ENCODE measurements at regions not wholly inside any gene's neighbourhood (a gene's known extent, or its start where the extent isn't known, plus 50 kb on each side); places are given as distances from the start of the nearest gene placed in this dataset.
"Not testable (repeated sequence)": the region's sequence is repeated elsewhere in the genome, so short reads cannot be mapped to it uniquely, and the experiment has no call there.

DNA sequence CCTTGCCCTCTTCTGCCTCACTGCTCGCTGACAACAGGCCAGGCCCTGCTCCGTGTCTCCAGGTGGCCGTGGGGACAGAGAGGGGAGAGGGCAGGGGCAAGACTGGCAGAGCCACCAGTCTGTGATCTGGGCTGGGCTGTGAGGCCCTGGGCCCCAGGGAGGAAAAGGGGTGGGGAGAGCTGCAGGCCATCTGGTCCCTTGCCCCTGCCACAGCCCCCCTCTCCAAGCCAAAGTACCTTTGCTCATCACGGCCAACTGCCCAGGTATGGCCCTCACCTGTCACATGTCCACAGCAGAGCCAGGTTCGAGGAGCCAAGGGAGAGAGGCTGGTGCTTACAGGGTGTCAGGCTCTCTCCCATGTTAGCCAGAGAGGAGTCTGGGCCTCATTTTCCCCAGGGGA, 91.4 kb upstream of the LHX1 start:
- DNase-seq (ENCODE audit: low read depth) = no peak

DNA sequence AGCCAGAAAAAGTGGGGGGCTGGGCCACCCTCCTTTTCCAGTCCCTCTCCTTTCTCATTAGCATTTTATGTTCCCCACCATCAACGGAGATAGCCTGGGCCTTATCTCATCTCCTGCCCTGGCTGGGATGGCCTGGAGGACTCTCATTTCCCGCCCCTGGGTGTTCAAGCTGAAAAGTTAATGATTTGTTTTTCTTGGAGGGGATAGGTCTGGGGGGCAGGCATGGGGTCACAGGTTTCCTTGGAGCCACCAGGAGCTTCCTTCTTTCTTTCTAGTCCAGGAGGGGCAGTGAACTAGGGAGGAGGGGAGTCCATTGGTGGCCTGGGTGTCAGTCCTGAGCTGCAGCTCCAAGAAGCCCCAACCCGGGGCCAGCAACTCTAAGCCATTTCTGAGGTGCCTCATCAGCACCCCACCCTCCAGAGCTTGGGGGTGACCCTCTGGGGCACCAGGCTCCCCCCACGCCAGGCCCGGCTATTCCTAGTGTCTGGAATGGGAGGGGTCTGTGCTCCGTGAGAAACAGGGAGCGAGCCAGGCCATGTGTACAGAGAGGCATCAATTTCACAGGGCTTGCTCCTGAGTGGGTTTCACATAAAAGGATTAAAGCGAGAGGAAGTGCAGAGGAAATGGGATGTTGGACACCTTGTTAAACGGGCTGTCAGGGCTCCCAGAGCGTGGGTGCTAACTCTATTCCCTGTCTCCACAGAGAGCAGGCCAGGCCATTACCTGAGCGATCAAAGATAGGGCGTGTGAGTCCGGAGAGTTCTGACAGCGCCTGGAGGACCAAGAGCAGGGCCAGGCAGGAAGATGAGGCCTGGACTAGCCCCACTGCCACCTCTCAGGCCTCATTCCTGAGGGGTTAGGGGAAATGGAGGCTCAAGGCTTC, 90.6 kb upstream of the LHX1 start:
- DNase-seq (ENCODE audit: low read depth) = no peak

DNA sequence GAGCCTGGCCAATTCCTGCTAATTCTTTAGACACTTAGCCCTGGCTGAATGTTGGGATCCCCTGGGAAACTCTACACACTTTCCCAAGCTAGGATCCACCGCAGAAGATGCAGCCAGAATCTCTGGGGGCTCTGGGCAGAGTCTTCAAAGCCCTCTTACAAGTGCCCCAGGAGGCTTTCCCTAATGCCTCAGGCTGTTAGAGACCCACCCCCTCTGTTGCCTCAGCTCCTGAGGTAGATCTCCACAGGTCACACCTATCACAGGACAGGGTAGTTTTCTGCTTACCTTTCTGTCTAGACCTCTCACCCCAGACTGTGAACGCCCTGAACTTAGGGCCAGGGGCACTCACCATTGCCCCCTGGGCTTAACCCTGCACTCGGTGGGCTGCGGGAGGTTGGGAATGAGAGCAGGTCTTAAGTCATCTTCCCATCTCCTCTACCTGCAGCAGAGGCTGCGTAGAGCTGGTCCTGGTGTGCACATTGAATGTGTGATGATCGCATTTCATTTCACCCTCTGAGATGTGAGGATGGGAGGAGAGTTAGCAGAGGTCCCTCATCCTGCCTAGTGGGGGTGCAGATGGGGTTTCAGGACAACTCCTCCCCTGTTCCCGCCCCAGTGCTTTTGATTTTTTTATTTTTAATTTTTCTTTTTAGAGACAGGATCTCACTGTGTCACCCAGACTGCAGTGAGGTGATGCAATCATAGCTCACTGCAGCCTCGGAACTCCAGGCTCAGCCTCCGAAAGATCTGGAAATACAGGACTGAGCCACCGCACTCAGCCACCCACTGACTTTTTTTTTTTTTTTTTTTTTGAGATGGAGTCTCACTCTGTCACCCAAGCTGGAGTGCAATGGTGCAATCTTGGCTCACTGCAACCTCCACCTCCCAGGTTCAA, 89.0 kb upstream of the LHX1 start:
- no peak for DNase-seq (ENCODE audit: low read depth)

DNA sequence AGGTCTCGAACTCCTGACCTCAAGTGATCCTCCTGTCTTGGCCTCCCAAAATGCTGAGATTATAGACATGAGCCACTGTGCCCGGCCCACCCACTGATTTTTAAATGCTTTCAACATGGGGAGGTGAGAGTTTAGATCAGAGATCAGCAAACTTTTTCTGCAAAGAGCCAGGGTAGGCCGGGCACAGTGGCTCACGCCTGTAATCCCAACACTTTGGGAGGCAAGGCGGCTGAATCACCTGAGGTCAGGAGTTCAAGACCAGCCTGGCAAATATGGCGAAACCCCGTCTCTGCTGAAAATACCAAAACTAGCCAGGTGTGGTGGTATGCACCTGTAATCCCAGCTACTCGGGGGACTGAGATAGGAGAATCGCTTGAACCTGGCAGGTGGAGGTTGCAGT, 88.3 kb upstream of the LHX1 start:
- DNase-seq (ENCODE audit: low read depth) = not testable (repeated sequence)

DNA sequence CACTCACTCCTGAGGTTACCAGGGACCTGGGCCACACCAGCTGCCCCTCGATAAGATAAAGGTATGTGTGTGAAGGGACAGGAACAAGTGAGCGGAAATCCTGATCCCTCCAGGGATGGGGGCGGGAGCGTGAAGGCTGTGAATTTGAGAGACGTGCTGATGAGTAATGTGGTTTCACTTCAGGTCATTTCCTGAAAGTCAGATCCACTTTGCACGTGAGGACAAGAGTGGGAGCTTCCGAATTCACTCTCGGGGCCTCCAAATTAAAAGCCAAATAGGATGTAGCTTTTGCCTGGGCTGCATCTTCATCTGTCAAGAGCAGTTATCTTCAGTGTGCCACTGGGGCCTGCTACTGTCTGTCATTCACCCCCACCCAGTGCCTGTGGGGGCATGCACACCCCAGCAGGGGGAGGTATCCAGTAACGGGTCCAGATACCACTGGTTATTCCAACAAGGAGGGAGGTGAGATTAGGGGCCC, 87.4 kb upstream of the LHX1 start:
- peak; percentile 85 for DNase-seq (ENCODE audit: low read depth)

DNA sequence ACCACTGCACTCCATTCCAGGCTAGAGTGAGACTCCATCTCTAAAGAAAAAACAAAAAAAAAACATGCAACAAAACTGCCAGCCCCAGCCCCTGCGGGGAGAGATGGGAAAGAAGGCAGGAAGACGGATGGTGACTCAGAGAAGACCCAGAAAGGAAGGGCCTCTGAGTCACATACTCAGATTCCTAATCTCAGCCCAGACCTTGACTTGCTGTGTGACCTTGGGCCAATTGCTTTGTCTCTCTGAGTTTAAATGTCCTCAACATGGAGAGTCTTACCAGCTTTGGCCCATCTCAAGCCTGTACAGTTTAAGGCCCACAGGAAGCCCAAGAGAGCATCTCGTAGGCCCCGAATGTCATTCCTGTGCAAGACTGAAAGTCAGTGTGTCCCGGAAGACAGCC, 86.5 kb upstream of the LHX1 start:
- peak; percentile 78 for DNase-seq (ENCODE audit: low read depth)

DNA sequence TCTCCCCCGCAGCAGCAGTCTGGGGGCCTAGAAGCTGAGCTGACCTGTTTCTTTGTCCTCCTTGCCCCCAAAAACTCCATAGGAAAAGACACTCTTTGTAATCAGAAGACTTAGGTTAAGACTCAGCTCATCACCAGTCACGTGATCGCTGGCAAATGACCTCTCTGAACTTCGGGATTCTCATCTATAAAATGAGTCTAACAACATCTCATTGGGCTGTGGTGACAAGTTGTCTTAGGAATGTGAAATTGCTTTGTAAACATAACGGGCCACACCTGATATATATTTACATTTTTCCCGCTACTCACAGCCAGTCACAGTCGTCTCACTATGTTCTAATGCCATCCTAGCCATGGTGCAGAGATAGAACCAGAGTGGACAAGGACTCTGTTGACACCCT, 86.0 kb upstream of the LHX1 start:
- DNase-seq (ENCODE audit: low read depth) = peak; percentile 46

DNA sequence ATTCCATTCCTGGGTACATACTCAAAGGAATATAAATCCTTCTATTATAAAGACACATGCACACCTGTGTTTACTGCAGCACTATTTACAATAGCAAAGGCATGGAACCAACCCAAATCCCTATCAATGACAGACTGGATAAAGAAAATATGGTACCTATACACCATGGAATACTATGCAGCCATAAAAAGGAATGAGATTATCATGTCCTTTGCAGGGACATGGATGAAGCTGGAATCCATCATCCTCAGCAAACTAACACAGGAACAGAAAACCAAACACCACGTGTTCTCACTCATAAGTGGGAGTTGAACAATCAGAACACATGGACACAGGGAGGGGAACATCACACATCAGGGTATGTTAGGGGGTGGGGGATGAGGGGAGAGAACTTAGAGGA, 84.8 kb upstream of the LHX1 start:
- not testable (repeated sequence) for DNase-seq (ENCODE audit: low read depth)

DNA sequence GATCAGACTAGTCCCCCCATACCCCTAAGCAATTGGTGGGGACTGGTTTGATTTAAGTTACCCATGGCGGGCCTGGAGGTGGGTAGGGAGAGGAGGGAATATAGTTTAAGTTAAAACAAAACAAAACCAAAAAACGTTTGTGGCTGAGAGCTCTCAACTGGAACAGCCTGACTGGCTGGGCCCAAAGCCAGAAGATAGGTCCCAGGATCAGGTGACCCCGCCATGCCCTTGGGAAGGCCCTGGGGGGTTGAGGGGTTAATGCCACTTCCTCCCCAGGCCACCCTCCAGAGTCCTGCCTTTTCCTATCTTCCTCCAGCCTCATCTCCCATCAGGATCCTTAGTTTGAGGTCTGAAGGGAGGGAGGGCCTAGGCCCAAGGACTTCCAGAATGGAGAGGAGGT, 82.3 kb upstream of the LHX1 start:
- DNase-seq (ENCODE audit: low read depth) = no peak

DNA sequence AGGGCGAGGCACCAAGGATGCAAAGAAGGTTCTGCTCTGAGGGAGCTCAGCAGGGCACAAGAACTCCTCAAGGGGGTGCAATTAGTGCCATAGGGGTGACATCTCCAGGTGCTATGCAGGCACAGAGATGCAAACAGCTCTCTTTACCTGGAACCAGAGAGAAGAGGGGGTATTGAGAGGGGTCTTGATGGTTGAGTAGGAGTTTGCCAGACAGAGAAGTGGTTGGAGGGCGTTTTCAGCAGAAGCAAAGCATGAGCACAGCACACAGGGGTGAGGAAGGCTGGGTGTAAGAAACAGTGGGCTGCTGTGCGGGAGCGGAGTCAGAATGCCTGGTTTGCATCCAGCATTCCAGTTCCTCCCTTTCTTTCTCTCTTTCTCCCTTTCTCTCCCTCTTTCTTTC, 81.8 kb upstream of the LHX1 start:
- no peak for DNase-seq (ENCODE audit: low read depth)

DNA sequence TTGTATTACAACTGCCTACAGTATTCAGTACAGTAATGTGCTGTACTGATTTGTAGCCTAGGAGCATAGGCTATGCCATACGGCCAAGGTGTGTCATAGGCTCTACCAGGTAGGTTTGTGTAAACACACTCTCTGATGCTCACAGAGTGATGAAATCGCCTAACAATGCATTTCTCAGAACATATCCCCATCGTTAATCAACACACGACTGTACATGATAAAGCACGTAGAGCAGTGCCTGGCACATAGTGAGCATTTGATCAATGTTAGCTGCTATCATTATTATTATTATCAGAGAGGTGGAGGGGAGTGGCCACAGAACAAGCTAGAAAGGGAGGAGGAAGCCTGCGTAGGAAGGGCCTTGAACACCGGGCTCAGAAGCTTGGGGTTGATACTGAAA, 81.1 kb upstream of the LHX1 start:
- no peak for DNase-seq (ENCODE audit: low read depth)

DNA sequence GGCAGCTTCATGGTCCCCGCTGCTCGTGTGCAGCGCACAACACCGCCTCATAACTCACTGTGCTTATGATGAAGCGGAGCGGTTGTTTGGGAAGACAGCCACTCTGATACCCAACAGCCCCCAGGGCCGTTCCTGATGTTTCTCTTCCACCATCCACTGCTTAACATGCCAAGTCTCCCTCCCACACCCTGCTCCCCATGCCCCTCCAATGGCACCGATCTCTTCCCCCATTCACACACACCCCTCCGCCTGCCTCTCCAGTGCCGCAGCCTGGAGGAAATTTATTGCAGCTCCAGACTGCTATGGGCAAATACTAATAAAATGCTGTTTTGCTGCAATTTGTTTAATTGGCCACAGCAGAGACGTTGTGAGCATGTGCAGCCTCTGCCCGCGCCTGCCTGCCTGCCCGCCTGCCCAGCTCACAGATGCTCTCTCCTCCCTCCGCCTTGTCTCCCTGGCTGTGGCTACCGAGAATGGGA, 80.3 kb upstream of the LHX1 start:
- no peak for DNase-seq (ENCODE audit: low read depth)

DNA sequence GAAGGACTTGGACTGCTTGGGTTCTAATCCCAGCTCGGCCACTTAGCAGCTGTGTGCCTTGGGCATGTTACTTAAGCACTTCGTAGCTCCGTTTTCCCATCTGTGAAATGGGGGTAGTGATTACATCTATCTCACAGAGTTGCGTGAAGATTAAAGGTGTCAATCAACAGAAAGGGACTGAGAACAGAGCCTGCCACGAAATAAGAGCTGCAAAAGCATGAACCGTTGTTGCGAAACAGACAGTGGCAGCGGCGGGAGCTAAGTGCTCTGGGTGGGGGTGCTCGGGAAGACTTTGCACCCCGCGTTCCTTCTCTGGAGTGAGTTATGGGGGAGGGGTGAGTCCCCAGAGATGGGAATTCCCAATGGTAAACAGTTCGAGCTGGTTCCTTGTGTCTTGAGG, 79.6 kb upstream of the LHX1 start:
- peak; percentile 17 for DNase-seq (ENCODE audit: low read depth)

DNA sequence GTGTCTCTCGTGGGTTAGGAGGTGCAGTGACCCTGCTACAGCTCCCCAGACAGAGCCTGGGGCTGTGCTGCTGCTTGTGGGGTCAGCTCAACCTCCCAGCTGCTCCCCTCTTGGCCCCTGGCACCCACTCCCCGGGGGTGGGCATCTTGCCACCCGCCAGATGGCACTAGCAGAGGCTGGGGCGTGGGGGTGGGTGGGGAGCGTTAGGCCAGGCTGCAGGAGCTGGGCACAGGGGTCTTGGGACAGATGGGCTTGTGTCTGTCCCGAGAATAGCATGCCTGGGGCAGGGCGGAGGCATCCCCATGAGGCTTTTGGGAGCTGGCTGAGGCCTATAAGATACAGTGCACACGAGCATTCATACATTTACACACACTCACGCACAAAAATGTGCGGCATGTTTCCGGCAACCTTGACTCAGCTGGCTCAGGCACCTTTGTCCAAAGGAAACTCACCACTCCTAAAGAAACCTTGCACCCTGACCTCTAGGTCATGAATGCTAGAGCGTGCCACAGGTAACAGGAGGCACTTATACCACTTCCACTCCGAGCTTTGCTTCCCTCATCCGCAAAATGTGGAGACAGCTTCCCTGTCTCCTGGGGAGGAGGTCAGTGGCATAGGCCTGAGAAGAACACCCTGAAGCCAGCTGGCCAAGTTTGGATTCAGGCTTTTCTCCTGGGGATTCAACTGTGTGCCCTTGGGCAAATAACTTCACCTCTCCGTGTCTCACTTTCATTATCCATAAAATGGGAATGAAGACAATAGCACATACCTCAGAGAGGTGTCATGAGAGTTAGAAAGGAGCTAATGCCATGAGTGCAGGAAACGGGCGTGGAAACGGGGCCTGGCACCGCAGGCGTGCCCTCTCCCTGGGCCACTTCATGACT, 78.9 kb upstream of the LHX1 start:
- DNase-seq (ENCODE audit: low read depth) = no peak

DNA sequence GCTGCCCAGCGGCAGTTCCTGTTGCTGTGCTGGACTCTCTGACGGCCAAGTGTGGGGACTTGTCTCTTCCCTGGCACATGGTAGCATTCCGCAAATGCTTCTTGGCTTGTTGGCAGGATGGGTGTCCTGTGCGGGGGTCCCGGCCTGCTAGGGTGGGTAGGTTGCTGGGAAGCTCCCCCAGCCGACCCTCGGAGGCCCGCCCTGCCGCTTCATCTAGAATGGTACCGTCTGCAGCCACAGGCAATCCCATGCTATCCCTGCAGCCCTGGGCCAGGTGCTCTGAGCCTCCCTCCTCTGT, 78.3 kb upstream of the LHX1 start:
- DNase-seq (ENCODE audit: low read depth) = no peak

DNA sequence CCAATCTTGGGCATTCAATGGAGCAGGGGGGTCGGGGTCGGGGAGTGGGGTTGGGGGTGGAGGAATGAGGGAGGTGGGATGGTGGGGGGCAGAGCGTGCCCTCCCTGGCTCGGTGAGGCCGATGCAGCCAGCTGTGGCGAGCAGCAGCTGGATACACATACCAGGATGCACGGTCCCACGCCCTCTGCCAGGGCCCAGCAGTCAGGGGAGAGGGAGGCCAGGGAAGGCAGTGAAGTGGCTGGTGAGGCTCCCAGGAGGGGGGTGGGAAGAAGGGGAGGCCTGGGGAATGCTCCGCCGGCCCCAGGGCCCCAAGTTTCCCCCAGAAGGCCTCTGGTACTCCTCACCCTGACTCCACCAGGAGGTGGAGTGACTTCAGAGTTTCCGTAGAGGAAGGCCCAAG, 77.6 kb upstream of the LHX1 start:
- DNase-seq (ENCODE audit: low read depth) = no peak

DNA sequence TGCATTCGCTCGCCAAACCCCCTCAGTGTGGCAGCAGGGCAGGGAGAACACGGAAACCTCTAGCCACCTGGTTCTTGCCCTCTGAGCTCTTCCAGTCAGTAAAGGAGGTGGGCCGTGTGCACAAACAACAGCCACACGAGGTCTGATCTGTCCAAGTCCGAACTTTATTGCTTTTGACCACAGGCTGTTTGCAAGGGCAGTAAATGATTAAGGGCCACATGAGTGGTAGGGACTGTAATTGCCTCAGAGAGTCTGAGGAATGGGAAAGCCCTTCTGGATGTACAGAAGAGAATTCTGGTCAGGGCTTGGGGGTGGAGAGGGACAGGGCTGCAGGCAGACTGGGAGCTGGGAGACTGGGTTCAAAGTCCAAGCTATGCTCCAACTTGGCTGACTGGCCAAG, 75.7 kb upstream of the LHX1 start:
- no peak for DNase-seq (ENCODE audit: low read depth)

DNA sequence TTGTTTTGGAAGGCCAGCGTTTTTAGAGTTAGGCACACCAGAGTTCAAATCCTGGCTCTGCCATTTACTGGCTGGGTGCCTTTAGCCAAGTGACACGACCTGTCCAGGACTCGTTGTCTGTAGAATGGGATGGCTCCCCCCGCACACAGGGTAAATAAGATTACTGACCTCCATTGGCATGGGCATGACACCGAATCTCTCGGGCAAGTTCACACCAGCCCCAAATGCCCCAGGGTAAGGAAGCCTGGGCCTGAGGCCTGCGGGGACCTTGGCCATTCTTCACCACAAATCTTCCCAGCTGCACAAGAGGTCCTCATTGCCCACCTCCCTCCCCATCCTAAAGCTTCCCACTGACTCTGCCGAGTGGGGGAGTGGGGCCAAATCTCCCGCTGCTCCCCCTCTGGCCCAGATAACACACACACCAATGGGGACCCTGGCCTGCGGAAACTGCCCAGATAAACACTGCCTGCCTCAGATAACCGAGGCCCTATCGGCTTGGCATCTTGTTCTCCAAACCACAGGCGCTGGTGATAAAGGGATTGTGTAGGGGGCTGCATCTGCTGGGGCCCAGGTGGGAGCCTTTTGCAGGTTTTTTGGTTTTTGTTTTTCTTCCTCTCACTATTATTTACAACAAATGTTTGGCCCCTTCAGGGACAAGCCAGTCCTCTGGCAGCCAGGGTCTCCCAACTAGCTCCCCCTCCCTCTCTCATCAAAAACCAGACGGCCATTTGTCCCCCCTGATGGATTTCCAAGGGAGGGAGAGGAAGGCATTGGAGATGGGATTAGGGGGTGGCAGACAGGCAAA, 75.0 kb upstream of the LHX1 start:
- no peak for DNase-seq (ENCODE audit: low read depth)

DNA sequence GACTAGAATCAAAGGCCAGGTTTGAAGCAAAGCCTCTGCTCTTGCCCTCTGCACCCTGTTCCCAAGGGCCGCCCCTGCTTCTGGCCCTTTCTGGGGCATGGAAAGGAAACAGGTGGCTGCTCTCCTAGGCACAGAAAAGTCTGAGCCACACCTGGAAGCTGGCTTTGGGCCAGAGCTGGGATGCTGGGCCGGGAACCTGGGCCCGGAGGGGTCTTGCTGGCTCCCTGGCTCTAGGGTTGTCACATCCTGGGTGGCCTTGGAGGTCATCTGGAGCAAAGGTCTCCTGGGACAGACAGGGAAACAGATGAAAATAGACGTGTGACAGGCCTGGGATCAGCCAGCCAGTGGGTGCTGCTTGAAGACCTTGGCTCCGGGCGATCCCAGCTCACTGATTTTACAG, 74.1 kb upstream of the LHX1 start:
- DNase-seq (ENCODE audit: low read depth) = no peak

DNA sequence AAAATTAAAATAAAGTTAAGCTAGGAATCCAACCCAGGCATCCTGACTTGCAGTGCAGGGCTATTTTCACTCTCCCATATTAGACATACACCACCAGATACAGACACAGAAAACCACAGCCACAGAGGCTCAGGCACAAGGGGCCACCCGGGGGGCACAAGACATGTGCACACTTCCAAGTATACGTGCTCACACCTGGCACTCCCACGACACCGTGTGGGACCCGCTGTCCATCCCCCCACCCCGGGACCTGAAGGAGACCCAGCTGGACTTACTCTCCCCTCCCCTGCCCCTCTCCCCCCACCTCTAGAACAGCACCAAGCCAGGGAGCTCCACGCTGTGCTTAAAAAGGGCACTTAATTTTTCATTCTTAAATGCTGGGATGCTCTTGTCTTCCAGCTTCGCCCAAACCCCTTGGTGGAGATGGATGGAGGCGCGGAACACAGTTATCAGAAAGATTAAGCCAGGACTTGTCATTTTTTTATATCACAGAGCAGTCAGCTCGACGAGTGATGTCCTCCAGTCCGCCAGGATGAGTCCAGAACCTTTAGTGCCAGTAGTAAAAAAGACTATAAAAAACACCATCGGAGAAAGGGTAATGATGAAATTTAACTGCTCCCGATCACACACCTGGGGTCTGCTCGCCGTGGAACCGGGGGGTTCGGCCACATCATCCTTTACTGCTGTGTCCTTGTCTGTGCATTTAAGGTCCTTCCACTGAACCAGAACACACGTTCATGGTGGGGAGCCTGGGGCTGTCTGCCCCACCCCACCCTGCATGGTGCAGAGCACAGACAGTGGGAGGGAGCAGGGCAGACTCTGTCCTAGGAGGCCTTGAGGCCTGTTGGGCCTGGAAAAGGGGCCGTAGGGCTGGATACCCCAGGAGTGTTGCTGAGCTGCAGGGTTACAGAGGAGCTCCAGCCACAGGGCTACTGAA, 73.3 kb upstream of the LHX1 start:
- no peak for DNase-seq (ENCODE audit: low read depth)

Data from iris pigment epithelial cell (primary cell).